ENCODE measurements at regions not wholly inside any gene's neighbourhood (a gene's known extent, or its start where the extent isn't known, plus 50 kb on each side); places are given as distances from the start of the nearest gene placed in this dataset.

- TF ChIP-seq CTCF (IDR thresholded peaks at IDR 0.05; ENCODE audit: low read depth, low read length) = no peak
- DNase-seq (ENCODE audit: low read depth in 2 of 2) = no peak
Measured at GRCh38 chr3:13257666-13258065, 162.5 kb downstream of the NUP210 start.

DNA sequence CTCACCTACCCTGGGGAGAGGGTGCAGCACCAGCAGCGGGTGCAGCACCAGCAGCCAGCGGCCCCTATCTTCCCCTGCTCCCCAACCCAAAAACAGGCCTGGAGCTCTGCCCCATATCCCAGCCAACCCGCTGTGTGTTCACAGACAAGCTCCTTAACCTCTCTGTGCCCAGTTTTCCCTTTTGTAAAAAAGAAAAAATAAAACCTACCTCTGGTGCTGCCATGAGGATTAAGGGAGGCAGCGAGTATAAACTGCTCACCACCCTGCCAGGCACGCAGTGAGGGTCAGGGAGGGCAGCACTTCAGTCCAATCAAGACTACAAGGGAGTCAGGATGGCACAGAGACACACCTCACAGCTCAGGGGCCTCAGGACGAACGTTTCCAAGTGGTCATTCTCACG, 163.3 kb downstream of the NUP210 start:
- DNase-seq (ENCODE audit: low read depth in 2 of 2) = no peak
- H3K4me3 ChIP-seq (replicated peaks in 1 of 2; ENCODE audit: low read depth in 2 of 2, low read length in 2 of 2) = no peak overlapping the region
- no peak for TF ChIP-seq CTCF (IDR thresholded peaks at IDR 0.05; ENCODE audit: low read depth, low read length)

More at GRCh38 chr3:13257666-13258065, 162.5 kb downstream of the NUP210 start:
- H3K4me3 ChIP-seq (replicated peaks in 1 of 2; ENCODE audit: low read depth in 2 of 2, low read length in 2 of 2) = no peak overlapping the region

- no peak overlapping the region for H3K4me3 ChIP-seq (replicated peaks in 1 of 2; ENCODE audit: low read depth in 2 of 2, low read length in 2 of 2)
- TF ChIP-seq CTCF (IDR thresholded peaks at IDR 0.05; ENCODE audit: low read depth, low read length) = no peak
- DNase-seq (ENCODE audit: low read depth in 2 of 2) = no peak
Measured at GRCh38 chr3:13254028-13254951, 165.8 kb downstream of the NUP210 start.

DNA sequence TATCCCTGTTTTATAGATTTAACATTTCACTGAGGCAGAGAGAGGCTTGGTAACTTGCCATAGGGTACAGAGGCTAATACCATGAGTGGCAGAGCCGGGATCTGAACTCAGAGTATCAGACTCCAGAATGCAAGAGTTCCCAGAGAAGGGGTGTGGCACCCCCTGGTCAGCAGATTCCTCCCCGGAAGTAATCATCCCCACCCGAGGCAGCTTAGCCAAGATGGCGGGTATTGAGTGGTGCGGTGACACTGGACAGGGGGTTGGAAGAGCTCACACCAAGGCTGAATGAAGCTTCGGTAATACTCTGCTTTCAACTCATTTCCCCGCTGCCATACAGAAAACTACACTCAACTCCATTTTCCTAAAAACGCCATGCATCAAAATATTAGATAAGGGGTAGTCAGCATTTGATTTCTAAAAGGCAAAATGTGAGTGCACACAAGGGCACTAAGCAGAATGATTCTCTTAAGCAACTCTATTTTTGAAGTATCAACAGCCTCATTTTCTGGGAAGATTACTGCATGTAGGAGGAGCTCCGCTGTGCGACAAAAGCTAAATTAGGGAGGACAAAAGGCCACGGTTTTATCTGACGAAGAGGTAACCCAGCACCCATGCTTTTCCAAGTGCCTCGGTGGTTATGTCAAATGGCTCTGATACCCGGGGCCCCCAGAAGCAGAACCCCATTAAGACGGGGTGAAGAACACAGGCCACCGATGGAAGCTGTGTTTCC, 166.7 kb downstream of the NUP210 start:
- H3K4me3 ChIP-seq (replicated peaks in 1 of 2; ENCODE audit: low read depth in 2 of 2, low read length in 2 of 2) = no peak overlapping the region
- no peak for DNase-seq (ENCODE audit: low read depth in 2 of 2)
- no peak for TF ChIP-seq CTCF (IDR thresholded peaks at IDR 0.05; ENCODE audit: low read depth, low read length)

DNA sequence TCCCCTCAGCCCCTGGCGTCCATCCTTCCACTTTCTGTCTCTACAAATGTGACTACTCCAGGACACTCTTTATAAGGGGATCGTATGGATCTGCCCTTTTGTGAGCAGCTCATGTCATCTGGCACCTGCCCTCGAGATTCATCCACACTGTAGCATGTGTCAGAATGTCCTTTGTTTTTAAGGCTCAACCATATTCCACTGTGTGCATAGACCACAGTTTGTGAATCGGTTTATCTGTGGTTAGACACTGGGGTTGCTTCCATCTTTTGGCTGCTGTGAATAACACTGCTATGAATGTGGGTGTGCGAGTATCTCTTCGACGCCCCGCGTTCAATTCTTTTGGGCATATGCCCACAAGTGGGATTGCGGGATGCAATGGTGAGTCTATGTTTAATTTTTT, 167.9 kb downstream of the NUP210 start:
- TF ChIP-seq CTCF (IDR thresholded peaks at IDR 0.05; ENCODE audit: low read depth, low read length) = no peak
- H3K4me3 ChIP-seq (replicated peaks in 1 of 2; ENCODE audit: low read depth in 2 of 2, low read length in 2 of 2) = no peak overlapping the region
- no peak for DNase-seq (ENCODE audit: low read depth in 2 of 2)

DNA sequence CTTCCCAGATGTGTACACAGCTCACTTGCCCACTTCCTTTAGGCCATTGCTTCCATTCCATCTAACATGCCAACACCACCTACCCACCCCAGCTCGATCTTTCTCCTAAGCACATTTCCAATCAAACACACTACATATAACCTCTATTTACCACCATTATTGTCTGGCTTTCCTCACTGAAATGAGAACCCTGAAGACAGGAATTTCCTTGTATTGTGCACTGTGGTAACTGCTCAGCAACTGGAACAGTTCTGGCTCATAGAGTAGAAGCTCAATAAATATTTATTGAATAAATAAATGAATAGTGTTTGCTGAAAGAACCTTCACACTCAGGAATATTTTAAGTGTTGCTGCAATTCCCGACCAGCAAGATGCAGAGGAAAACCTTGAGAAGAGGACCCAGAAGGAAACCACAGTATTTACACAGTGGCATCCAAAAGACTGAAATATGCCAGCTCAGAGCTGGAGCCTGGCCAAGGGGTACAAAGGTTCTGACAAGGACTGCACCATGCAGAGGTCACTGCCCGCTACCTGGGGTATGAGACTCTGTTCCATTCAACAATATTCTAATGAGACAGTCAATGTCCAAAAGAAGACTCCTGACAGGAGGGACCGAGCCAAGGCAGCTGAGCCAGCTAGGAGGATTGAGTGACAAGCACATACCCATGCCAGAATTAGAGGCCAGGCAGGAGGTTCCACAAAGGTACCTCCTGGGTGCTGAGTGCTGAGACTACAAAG, 168.8 kb downstream of the NUP210 start:
- no peak for TF ChIP-seq CTCF (IDR thresholded peaks at IDR 0.05; ENCODE audit: low read depth, low read length)
- no peak for DNase-seq (ENCODE audit: low read depth in 2 of 2)
- H3K4me3 ChIP-seq (replicated peaks in 1 of 2; ENCODE audit: low read depth in 2 of 2, low read length in 2 of 2) = no peak overlapping the region
